GM18867 (cell line): ENCODE measurements at regions not wholly inside any gene's neighbourhood (a gene's known extent, or its start where the extent isn't known, plus 50 kb on each side); places are given as distances from the start of the nearest gene placed in this dataset.
A peak's percentile ranks its signal among the peaks of the same experiment; 100 is the strongest.
"Not testable (repeated sequence)": the region's sequence is repeated elsewhere in the genome, so short reads cannot be mapped to it uniquely, and the experiment has no call there.

Experiments used
- ATAC-seq: cut with Tn5 transposase; IDR thresholded peaks from one replicate; pipeline ENCODE4 v1.9.1; 2021; ENCODE audit warnings: mild to moderate bottlenecking, moderate library complexity; ENCODE audit not compliant: unreplicated experiment

DNA sequence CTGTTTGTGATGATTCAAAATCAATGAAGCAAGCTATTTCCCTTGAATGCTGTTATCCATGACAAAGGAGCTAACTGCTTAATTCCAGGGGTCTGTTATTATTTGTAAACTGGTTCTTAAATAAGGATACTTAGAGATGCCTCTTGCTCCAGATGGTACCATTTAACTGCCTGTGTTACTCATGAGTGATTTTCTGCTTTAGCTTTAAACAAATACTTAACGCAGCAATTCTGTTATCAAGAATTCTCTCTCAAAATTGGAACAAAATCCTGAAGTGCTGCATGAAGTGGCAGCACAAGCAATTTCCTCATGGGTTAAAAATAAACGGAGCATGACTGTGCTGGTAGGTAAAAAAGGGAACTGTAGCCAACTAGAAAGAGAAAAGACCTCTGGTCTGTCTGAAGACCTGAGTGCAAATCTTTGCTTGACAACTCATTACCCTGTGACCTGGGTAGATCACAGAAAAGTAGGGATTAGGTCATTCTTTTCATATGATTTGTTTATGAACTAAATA lies 62.5 kb upstream of the GBE1 start:
- peak; percentile 88 for ATAC-seq

DNA sequence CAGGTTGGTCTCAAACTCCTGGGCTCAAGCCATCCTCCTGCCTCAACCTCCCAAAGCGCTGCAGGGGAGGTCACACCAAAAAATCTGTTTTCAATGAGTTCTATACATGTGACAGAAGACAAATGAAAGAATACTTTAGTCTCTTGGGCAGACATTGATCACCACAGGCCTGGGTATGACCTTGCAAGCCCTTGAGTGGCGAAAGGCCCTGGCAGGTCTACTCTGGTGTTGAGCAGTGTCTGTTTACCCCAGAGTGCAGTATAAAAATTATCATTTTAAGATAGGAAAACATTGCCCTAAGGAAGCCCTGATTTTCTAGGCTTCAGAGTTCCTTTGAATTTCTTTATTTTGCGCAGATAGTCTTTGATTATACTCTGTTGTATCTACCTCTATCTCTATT lies 61.6 kb upstream of the GBE1 start:
- no peak for ATAC-seq

DNA sequence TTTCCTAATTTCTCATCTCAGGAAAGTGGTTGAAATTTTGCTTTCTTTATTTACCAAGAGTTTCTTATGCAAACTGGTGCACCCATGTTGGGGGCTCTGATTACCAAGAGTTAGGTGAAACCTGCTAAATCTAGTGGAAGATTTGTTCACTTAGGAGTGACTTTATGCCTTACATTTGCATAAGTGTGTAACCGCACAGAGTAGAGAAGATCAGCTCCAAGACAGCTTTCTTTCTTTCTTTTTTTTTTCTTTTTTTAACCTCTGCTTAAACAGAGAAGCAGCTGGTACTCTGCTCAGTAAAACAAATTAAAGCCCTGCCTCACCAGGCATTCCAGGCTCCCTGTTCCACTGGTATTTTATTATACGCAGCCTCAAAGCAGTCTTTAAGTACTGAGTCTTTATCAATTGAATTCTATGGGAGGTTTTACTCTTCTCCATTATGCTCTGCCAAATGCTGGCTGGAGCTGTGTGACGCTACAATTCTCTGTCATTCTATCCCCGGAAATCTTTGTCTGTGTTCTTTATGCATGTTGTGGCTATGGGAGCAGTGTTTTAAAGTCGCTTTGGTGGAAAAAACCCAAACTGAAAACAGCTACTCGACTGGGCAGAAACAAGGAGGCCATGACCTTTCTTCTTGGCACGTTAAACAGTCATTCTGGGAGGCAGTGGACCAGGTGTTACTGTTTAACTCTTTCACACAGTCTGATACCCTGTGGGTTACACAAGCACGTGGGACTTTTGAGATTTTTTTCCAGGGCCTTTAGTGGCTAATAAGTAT lies 55.2 kb upstream of the GBE1 start:
- peak; percentile 99 for ATAC-seq

DNA sequence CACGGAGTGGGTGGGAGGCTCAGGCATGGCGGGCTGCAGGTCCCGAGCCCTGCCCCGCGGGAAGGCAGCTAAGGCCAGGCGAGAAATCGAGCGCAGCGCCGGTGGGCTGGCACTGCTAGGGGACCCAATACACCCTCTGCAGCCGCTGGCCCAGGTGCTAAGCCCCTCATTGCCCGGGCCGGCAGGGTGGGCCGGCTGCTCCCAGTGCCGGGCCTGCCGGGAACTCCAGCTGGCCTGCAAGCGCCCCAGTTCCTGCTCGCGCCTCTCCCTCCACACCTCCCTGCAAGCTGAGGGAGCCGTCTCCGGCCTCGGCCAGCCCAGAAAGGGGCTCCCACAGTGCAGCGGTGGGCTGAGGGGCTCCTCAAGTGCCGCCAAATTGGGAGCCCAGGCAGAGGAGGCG lies 50.7 kb upstream of the GBE1 start:
- not testable (repeated sequence) for ATAC-seq
